OCI-LY7 (cell line): ENCODE measurements at regions not wholly inside any gene's neighbourhood (a gene's known extent, or its start where the extent isn't known, plus 50 kb on each side); places are given as distances from the start of the nearest gene placed in this dataset.

Source experiments
- BruUV-seq: library from RNA; stranded (reverse); fragments of 400-500 nt; replicated peaks from 2 replicates; lab custom pipeline; 2021; lab: Mats Ljungman, UMichigan
- CTCF ChIA-PET: fragments of 300-600 bp; sonication (Branson Sonifier 250); formaldehyde crosslinking; loops from one replicate; lab custom pipeline; 2022; ENCODE audit warnings: antibody characterized with exemption; ENCODE audit not compliant: unreplicated experiment; lab: Charles Lee
- POLR2A ChIA-PET: fragments of 300-600 bp; sonication (Branson Sonifier 250); formaldehyde crosslinking; loops from one replicate; lab custom pipeline; 2022; ENCODE audit warnings: antibody characterized with exemption; lab: Charles Lee
- DNase-seq: peaks from one replicate; pipeline ENCODE4 v3.0.0-alpha.2; 2015; ENCODE audit warnings: low spot score
- H2AFZ ChIP-seq: fragments of 200-600 bp; sonication (generic), shearing (Covaris generic); 2 replicates; pipeline ENCODE4 v1.6.1; 2014; ENCODE audit warnings: mild to moderate bottlenecking, antibody characterized with exemption, low read length, moderate library complexity
- H3K27ac ChIP-seq: fragments of 200-600 bp; sonication (generic); 2 replicates; pipeline ENCODE4 v1.5.1; 2014; ENCODE audit warnings: mixed run types, low read depth, mild to moderate bottlenecking, moderate library complexity, low read length, inconsistent platforms; ENCODE audit not compliant: poor library complexity, severe bottlenecking
- H3K36me3 ChIP-seq: fragments of 200-600 bp; sonication (generic); 2 replicates; pipeline ENCODE4 v1.6.1; 2014; ENCODE audit warnings: mild to moderate bottlenecking, antibody characterized with exemption, low read length, moderate library complexity, mixed read lengths; ENCODE audit not compliant: insufficient read depth
- H3K4me1 ChIP-seq: fragments of 200-600 bp; sonication (generic); 2 replicates; pipeline ENCODE4 v1.5.1; 2014; ENCODE audit warnings: mild to moderate bottlenecking, low read length; ENCODE audit not compliant: insufficient read depth, poor library complexity, severe bottlenecking
- H3K4me2 ChIP-seq: fragments of 200-600 bp; sonication (generic); 2 replicates; pipeline ENCODE4 v1.6.1; 2014; ENCODE audit warnings: mild to moderate bottlenecking, low read length
- H3K4me3 ChIP-seq: fragments of 200-600 bp; sonication (generic); 2 replicates; pipeline ENCODE4 v1.5.1; 2014; ENCODE audit warnings: mild to moderate bottlenecking, low read depth, low read length; ENCODE audit not compliant: poor library complexity, severe bottlenecking
- H3K79me2 ChIP-seq: fragments of 200-600 bp; sonication (generic); 2 replicates; pipeline ENCODE4 v1.6.1; 2016; ENCODE audit warnings: low read depth, mild to moderate bottlenecking, low read length, moderate library complexity, mixed read lengths; ENCODE audit not compliant: insufficient read depth
- H3K9me2 ChIP-seq: fragments of 200-600 bp; sonication (generic); 2 replicates; pipeline ENCODE4 v1.6.1; 2016; ENCODE audit warnings: mild to moderate bottlenecking, low read length, mixed read lengths; ENCODE audit not compliant: insufficient read depth
- H3K9me3 ChIP-seq: fragments of 200-600 bp; sonication (generic); 2 replicates; pipeline ENCODE4 v1.6.1; 2014; ENCODE audit warnings: mild to moderate bottlenecking, mixed run types, low read length, mixed read lengths
- H4K20me1 ChIP-seq: fragments of 200-600 bp; sonication (generic); 2 replicates; pipeline ENCODE4 v1.6.1; 2014; ENCODE audit warnings: mild to moderate bottlenecking, antibody characterized with exemption, low read length, moderate library complexity, mixed read lengths; ENCODE audit not compliant: insufficient read depth
- EZH2phosphoT487 ChIP-seq: fragments of 200-600 bp; sonication (generic); IDR thresholded peaks from 2 replicates; pipeline ENCODE4 v1.6.1; 2018; ENCODE audit warnings: low read depth, borderline replicate concordance, mild to moderate bottlenecking, mixed run types, antibody characterized with exemption, low read length, moderate library complexity, mixed read lengths
- intact Hi-C: fragments of 100-400 bp; cut with micrococcal nuclease; formaldehyde crosslinking; loops from one replicate; pipeline ENCODE4 v1.10.0; 2022; ENCODE audit not compliant: unreplicated experiment
- TF ChIP-seq, protein P1 (sequence below): fragments of 200-600 bp; sonication (generic); conservative IDR thresholded peaks from 2 replicates; pipeline ENCODE4 v1.5.1; 2014; ENCODE audit warnings: mild to moderate bottlenecking, antibody characterized with exemption, low read length, moderate library complexity, mixed read lengths

DNA sequence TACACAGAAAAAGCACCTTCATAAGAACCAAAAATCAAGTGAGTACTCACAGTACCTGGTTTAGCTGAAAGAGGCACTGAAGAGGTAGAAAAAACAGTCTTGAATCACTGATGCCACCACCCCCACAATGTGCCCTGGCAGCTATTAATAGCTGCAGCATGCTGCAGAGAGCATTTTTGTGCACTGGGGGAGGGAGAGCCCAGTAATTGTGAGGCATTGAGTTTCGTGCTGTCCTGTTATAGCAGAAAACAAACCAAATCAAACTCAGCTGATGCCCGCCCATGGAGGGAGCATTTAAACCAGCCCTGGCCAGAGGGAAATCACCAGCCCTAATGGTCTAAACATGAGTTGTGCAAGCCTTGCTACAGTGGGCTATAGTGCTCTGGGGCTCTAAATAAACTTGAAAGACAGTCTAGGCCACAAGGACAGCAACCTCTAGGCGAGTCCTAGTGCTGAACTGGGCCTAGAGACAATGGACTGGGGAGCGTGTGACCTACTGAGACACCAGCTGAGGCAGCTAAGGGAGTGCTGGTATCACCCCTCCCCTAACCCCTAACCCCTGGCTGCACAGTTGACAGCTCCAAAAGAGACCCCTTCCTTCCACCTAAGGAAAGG is 106.3 kb upstream of the TMLHE start:
- TF ChIP-seq, protein P1, sequence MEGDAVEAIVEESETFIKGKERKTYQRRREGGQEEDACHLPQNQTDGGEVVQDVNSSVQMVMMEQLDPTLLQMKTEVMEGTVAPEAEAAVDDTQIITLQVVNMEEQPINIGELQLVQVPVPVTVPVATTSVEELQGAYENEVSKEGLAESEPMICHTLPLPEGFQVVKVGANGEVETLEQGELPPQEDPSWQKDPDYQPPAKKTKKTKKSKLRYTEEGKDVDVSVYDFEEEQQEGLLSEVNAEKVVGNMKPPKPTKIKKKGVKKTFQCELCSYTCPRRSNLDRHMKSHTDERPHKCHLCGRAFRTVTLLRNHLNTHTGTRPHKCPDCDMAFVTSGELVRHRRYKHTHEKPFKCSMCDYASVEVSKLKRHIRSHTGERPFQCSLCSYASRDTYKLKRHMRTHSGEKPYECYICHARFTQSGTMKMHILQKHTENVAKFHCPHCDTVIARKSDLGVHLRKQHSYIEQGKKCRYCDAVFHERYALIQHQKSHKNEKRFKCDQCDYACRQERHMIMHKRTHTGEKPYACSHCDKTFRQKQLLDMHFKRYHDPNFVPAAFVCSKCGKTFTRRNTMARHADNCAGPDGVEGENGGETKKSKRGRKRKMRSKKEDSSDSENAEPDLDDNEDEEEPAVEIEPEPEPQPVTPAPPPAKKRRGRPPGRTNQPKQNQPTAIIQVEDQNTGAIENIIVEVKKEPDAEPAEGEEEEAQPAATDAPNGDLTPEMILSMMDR = no peak
- Histone ChIP-seq H3K36me3 (no peaks in the 10 kb centered on the region), H4K20me1 (no peaks in the 10 kb centered on the region), H3K4me3 (no peak overlapping the region), H2AFZ (no peak overlapping the region), H3K4me2 (no peak overlapping the region), H3K4me1 (no peaks in the 10 kb centered on the region), H3K79me2 (no peaks in the 10 kb centered on the region), H3K9me2 (no peaks in the 10 kb centered on the region), H3K27ac (no peak overlapping the region), H3K9me3 (no peaks in the 10 kb centered on the region)
- no peak for DNase-seq
- intact Hi-C loops = no loop called here
- ChIA-PET CTCF (no interaction called here), POLR2A (no interaction called here)
- BruUV-seq = no TSS peak

GRCh38 chrX:155715141-155715540 is 102.4 kb upstream of the TMLHE start:
- Histone ChIP-seq H3K79me2 (no peaks in the 10 kb centered on the region), H3K4me2 (no peak overlapping the region), H3K9me3 (0 out of 2 replicates have a peak, but pooled peaks cover 2% of the 10 kb centered on the region), H3K4me3 (no peak overlapping the region), H3K36me3 (no peaks in the 10 kb centered on the region), H4K20me1 (no peaks in the 10 kb centered on the region), H3K9me2 (no peaks in the 10 kb centered on the region), H3K27ac (no peak overlapping the region), H2AFZ (no peak overlapping the region), H3K4me1 (no peaks in the 10 kb centered on the region)
- DNase-seq = no peak
- TF ChIP-seq EZH2phosphoT487 = no peak
- TF ChIP-seq, protein P1 = no peak
- ChIA-PET POLR2A (no interaction called here), CTCF (no interaction called here)
- intact Hi-C loops = no loop called here
- no TSS peak for BruUV-seq

- Histone ChIP-seq H3K27ac (no peak overlapping the region), H3K4me1 (no peaks in the 10 kb centered on the region), H3K4me2 (no peak overlapping the region), H3K36me3 (no peaks in the 10 kb centered on the region), H4K20me1 (no peaks in the 10 kb centered on the region), H3K79me2 (no peaks in the 10 kb centered on the region), H3K4me3 (no peak overlapping the region), H2AFZ (no peak overlapping the region), H3K9me3 (no peaks in the 10 kb centered on the region), H3K9me2 (no peaks in the 10 kb centered on the region)
- TF ChIP-seq EZH2phosphoT487 = no peak
- ChIA-PET POLR2A (no interaction called here), CTCF (no interaction called here)
- intact Hi-C loops = no loop called here
- no peak for DNase-seq
- no TSS peak for BruUV-seq
These were observed 82.7 kb upstream of the TMLHE start for GRCh38 chrX:155695419-155695818.
